Activated CD8-positive, alpha-beta memory T cell treated with anti-CD3 and anti-CD28 coated beads, Interleukin-2, amount 50 U/mL, for 4 hours (primary cell): ENCODE measurements at regions not wholly inside any gene's neighbourhood (a gene's known extent, or its start where the extent isn't known, plus 50 kb on each side); places are given as distances from the start of the nearest gene placed in this dataset.

Experiments used
- DNase-seq: peaks from one replicate; pipeline ENCODE4 v3.0.0-alpha.2; 2020

GRCh38 chr1:172895050-172895460 is 155.7 kb downstream of the TNFSF18 start:
- DNase-seq: no peak

GRCh38 chr1:172895761-172896160 is 155.0 kb downstream of the TNFSF18 start:
- DNase-seq: no peak

- DNase-seq: no peak
These were observed 153.0 kb downstream of the TNFSF18 start for GRCh38 chr1:172897738-172898137.

- DNase-seq: no peak
These were observed 151.9 kb downstream of the TNFSF18 start for GRCh38 chr1:172898866-172899265.

GRCh38 chr1:172900376-172900997 is 150.3 kb downstream of the TNFSF18 start:
- DNase-seq: no peak

- no peak for DNase-seq
These were observed 148.5 kb downstream of the TNFSF18 start for GRCh38 chr1:172902200-172902599.

- no peak for DNase-seq
These were observed 147.8 kb downstream of the TNFSF18 start for GRCh38 chr1:172902861-172903381.

GRCh38 chr1:172903581-172904220 is 147.0 kb downstream of the TNFSF18 start:
- DNase-seq: no peak

GRCh38 chr1:172905452-172905851 is 145.3 kb downstream of the TNFSF18 start:
- no peak for DNase-seq

- DNase-seq: no peak
These were observed 143.8 kb downstream of the TNFSF18 start for GRCh38 chr1:172906778-172907592.

GRCh38 chr1:172907834-172908326 is 142.9 kb downstream of the TNFSF18 start:
- no peak for DNase-seq

- DNase-seq: no peak
These were observed 141.0 kb downstream of the TNFSF18 start for GRCh38 chr1:172909606-172910326.

- no peak for DNase-seq
These were observed 137.9 kb downstream of the TNFSF18 start for GRCh38 chr1:172912765-172913260.

GRCh38 chr1:172914501-172915144 is 136.1 kb downstream of the TNFSF18 start:
- no peak for DNase-seq

- DNase-seq: no peak
These were observed 135.5 kb downstream of the TNFSF18 start for GRCh38 chr1:172915271-172915670.

- DNase-seq: no peak
These were observed 134.6 kb downstream of the TNFSF18 start for GRCh38 chr1:172916116-172916515.

GRCh38 chr1:172917972-172918371 is 132.8 kb downstream of the TNFSF18 start:
- DNase-seq: no peak

- DNase-seq: no peak
These were observed 132.3 kb downstream of the TNFSF18 start for GRCh38 chr1:172918478-172918877.

- DNase-seq: no peak
These were observed 124.7 kb downstream of the TNFSF18 start for GRCh38 chr1:172926070-172926469.

- DNase-seq: no peak
These were observed 122.3 kb downstream of the TNFSF18 start for GRCh38 chr1:172928412-172928811.

- no peak for DNase-seq
These were observed 121.7 kb downstream of the TNFSF18 start for GRCh38 chr1:172929006-172929405.

GRCh38 chr1:172930142-172930541 is 120.6 kb downstream of the TNFSF18 start:
- DNase-seq: no peak
